ENCODE measurements at regions not wholly inside any gene's neighbourhood (a gene's known extent, or its start where the extent isn't known, plus 50 kb on each side); places are given as distances from the start of the nearest gene placed in this dataset.

DNA sequence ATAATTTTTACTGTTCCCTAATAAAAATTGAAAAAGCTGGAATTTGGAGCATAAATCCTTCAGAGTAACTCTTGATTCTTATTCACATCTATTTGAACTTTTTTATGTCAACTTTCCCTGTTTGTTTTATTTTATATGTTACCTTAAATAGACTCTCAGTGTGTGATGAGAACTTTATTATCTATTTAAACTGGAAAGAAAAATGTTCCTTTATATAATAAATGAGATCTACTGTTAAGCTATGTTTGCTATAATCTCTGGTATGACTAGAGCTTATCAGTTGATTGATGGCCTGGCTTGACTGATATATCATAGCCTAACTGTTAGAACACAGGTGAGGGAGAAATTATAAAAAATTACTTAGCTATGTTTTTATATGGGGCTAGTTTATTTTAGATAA, 330.6 kb upstream of the EPHA6 start:
- TF ChIP-seq, protein P1, sequence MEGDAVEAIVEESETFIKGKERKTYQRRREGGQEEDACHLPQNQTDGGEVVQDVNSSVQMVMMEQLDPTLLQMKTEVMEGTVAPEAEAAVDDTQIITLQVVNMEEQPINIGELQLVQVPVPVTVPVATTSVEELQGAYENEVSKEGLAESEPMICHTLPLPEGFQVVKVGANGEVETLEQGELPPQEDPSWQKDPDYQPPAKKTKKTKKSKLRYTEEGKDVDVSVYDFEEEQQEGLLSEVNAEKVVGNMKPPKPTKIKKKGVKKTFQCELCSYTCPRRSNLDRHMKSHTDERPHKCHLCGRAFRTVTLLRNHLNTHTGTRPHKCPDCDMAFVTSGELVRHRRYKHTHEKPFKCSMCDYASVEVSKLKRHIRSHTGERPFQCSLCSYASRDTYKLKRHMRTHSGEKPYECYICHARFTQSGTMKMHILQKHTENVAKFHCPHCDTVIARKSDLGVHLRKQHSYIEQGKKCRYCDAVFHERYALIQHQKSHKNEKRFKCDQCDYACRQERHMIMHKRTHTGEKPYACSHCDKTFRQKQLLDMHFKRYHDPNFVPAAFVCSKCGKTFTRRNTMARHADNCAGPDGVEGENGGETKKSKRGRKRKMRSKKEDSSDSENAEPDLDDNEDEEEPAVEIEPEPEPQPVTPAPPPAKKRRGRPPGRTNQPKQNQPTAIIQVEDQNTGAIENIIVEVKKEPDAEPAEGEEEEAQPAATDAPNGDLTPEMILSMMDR (IDR thresholded peaks at IDR 0.05 in 8 of 11, conservative IDR thresholded peaks at IDR 0.05 in 3 of 11), result no peak
- TF ChIP-seq POLR2AphosphoS5 (IDR thresholded peaks at IDR 0.05), result no peak

Data from spleen (tissue), 7 donors.